ENCODE measurements at regions not wholly inside any gene's neighbourhood (a gene's known extent, or its start where the extent isn't known, plus 50 kb on each side); places are given as distances from the start of the nearest gene placed in this dataset.

DNA sequence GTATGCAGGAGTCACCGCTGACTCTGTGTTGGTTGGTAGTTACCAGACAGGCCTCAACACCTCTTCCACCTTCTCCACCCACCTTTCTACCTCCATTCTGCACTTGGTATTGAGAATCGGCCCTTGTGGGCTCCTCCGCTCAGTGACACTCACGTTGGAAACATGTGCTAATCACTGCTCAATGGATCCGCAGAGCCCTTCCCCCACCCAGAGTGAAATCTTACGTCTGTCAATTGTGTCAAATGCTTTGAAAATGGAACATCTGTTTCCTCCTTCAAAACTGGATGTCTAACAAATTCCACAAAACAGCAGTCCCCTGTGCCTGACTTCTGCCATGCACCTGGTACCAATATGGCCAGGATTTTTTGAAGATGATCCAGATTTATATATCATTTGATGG is 65.5 kb upstream of the NRIP1 start:
- Histone ChIP-seq H3K9me3 (ENCODE audit: low read depth, low read length) (no peaks in the 10 kb centered on the region), H3K36me3 (ENCODE audit: insufficient read depth, low read length) (no peaks in the 10 kb centered on the region), H3K27ac (no peak overlapping the region), H3K4me3 (no peak overlapping the region), H3K9ac (ENCODE audit: insufficient read length) (no peak overlapping the region)
- DNase-seq (ENCODE audit: low read depth, low spot score), result no peak
- TF ChIP-seq POLR2AphosphoS5 (IDR thresholded peaks at IDR 0.05; ENCODE audit: borderline replicate concordance, low read depth, low read length), result no peak
- TF ChIP-seq EZH2 (IDR thresholded peaks at IDR 0.05), result no peak
- TF ChIP-seq FOXP2 (optimal IDR thresholded peaks at IDR 0.05; ENCODE audit: control extremely low read depth, extremely low read length, insufficient read depth), result no peak

DNA sequence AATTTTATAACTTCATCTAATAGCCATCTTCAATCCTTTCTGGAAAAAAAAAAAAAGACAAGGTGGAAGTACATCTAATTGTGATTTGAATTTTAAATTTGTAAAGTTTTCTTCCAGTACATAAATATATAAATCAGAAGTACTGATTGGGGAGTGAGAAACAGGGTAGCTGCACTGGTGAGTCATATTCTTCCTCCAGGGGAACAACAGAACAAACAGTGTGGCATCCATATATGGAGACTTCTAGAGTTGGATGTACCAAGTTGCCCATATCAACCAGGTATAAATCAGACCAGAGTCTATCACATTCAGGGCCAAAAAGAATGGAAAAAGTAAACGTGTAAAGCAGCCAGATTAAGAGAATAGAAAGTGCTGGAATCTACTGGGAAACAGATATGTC is 66.0 kb upstream of the NRIP1 start:
- H3K9ac ChIP-seq (ENCODE audit: insufficient read length), result no peak overlapping the region
- no peak for TF ChIP-seq POLR2AphosphoS5 (IDR thresholded peaks at IDR 0.05; ENCODE audit: borderline replicate concordance, low read depth, low read length)
- H3K36me3 ChIP-seq (ENCODE audit: insufficient read depth, low read length), result no peaks in the 10 kb centered on the region
- no peak overlapping the region for H3K4me3 ChIP-seq
- DNase-seq (ENCODE audit: low read depth, low spot score), result no peak
- H3K27ac ChIP-seq, result no peak overlapping the region
- no peaks in the 10 kb centered on the region for H3K9me3 ChIP-seq (ENCODE audit: low read depth, low read length)

DNA sequence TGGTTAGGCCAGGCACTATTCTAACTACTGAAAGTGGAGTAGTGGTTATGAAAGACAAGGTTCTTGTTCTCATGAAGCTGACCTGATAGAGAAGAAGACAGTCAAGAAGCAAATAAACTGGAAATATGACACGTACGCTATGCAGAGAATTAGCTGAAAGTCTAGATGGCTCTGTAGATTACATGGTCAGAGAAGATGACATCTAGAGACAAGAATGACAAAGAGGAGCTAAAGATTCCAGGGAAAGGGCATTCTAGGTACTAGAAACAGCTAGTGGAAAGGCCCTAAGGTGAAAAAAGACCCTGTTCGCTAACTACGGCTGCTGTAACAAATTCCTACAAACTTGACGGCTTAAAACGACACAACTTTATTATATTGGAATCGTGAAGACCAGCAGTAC is 68.0 kb upstream of the NRIP1 start:
- DNase-seq (ENCODE audit: low read depth, low spot score), result no peak
- H3K9ac ChIP-seq (ENCODE audit: insufficient read length), result no peak overlapping the region
- TF ChIP-seq EZH2 (IDR thresholded peaks at IDR 0.05) (no peak), POLR2AphosphoS5 (IDR thresholded peaks at IDR 0.05; ENCODE audit: borderline replicate concordance, low read depth, low read length) (no peak), FOXP2 (optimal IDR thresholded peaks at IDR 0.05; ENCODE audit: control extremely low read depth, extremely low read length, insufficient read depth) (no peak)
- no peaks in the 10 kb centered on the region for H3K9me3 ChIP-seq (ENCODE audit: low read depth, low read length)
- H3K4me3 ChIP-seq, result no peak overlapping the region
- H3K27ac ChIP-seq, result no peak overlapping the region
- H3K36me3 ChIP-seq (ENCODE audit: insufficient read depth, low read length), result no peaks in the 10 kb centered on the region

DNA sequence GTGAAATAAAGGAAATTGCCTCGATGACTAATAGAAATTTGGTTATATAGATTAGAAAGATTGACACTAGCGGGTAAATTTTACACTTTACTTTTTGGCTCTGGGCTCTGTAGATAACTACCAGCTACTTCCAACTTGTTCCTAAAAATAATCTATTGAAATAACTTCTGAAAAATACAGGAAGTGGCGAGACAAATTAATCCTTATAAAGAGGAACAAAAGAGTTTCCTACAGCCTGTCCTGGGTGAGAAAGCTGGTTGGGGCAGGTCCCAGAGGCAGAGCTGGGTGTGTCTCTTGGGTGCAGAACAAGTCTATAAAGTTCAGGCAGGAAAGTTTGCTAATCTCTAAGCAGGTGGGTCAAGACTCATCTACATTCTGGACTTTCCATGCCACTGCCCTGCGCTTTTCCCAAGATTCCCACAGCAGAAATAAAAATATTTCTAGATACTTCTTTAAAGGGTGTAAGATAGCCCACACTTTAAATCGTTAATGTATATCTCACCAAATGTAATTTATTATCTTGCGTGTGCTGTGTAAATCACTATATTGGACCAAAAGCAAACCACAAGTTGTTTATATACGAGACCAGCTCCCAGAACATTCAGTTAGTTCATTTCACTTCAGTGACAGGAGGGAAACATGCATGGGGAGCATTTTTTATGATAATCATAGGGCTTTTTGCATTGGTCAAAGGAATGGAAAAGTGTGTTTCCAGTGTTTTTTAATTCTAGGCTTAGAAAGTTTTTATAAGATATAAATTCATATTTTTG is 70.1 kb upstream of the NRIP1 start:
- Histone ChIP-seq H3K9ac (ENCODE audit: insufficient read length) (no peak overlapping the region), H3K4me3 (no peak overlapping the region), H3K9me3 (ENCODE audit: low read depth, low read length) (no peaks in the 10 kb centered on the region), H3K36me3 (ENCODE audit: insufficient read depth, low read length) (no peaks in the 10 kb centered on the region), H3K27ac (no peak overlapping the region)
- no peak for TF ChIP-seq FOXP2 (optimal IDR thresholded peaks at IDR 0.05; ENCODE audit: control extremely low read depth, extremely low read length, insufficient read depth)
- TF ChIP-seq EZH2 (IDR thresholded peaks at IDR 0.05), result no peak
- TF ChIP-seq POLR2AphosphoS5 (IDR thresholded peaks at IDR 0.05; ENCODE audit: borderline replicate concordance, low read depth, low read length), result no peak
- DNase-seq (ENCODE audit: low read depth, low spot score), result no peak

DNA sequence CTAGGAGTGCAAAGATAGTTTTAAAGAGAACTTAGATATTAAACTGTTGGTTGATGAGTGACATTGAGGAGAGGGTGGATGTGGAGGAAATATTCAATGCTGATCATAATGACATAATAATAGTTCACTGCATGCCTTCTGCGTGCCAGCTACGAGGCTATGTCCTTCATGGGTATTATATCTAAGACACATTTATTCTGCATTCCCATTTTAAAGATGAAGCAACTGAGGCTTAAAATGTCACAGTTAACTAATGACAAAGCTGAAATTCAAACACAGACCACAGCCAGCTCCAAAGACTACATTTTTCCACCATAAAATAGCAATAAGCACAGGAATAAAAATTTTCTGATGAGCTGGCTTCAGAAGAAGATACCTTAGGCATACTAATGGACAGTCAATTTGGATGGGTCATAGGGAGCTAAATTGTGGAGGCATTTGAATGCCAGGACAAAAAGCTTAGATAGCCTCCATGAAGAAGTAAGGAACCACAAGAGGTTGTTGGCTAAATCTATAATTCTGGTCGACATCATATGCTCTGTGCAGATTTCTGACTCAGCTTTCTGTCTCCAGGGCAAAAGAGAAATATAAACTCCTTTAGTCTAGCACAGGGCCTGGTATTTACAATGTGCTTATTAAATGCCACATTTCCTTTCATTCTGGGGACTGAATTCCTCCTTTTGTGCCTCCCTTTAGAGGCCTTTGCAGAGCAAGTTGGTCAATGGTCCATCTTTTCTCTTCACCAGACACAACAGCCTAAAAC is 71.2 kb upstream of the NRIP1 start:
- Histone ChIP-seq H3K36me3 (ENCODE audit: insufficient read depth, low read length) (no peaks in the 10 kb centered on the region), H3K27ac (no peak overlapping the region), H3K4me3 (no peak overlapping the region), H3K9me3 (ENCODE audit: low read depth, low read length) (no peaks in the 10 kb centered on the region), H3K9ac (ENCODE audit: insufficient read length) (no peak overlapping the region)
- TF ChIP-seq EZH2 (IDR thresholded peaks at IDR 0.05), result no peak
- no peak for TF ChIP-seq FOXP2 (optimal IDR thresholded peaks at IDR 0.05; ENCODE audit: control extremely low read depth, extremely low read length, insufficient read depth)
- TF ChIP-seq POLR2AphosphoS5 (IDR thresholded peaks at IDR 0.05; ENCODE audit: borderline replicate concordance, low read depth, low read length), result no peak
- no peak for DNase-seq (ENCODE audit: low read depth, low spot score)

DNA sequence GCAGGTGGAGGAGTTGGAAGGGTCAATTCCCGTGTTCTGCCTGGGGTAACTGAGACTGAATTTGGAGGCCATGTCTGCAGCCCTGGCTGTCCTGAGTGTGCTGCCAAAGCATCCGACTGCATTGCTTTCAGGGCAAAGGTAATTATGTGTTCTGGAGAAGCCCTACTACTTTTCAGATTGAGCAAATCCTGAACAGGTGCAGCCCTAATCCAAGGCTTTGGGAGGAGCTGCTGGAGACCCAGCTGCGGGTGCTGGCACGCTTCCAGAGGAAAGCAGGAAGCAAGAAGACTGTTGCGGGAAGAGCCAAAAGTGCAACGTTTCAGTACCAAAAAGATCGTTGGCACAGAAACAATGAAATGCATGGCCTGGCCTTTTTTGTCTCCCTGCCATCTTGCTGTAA is 73.7 kb upstream of the NRIP1 start:
- Histone ChIP-seq H3K4me3 (no peak overlapping the region), H3K36me3 (ENCODE audit: insufficient read depth, low read length) (no peaks in the 10 kb centered on the region), H3K27ac (no peak overlapping the region), H3K9me3 (ENCODE audit: low read depth, low read length) (no peaks in the 10 kb centered on the region), H3K9ac (ENCODE audit: insufficient read length) (no peak overlapping the region)
- no peak for DNase-seq (ENCODE audit: low read depth, low spot score)
- no peak for TF ChIP-seq EZH2 (IDR thresholded peaks at IDR 0.05)
- no peak for TF ChIP-seq POLR2AphosphoS5 (IDR thresholded peaks at IDR 0.05; ENCODE audit: borderline replicate concordance, low read depth, low read length)
- TF ChIP-seq FOXP2 (optimal IDR thresholded peaks at IDR 0.05; ENCODE audit: control extremely low read depth, extremely low read length, insufficient read depth), result no peak

DNA sequence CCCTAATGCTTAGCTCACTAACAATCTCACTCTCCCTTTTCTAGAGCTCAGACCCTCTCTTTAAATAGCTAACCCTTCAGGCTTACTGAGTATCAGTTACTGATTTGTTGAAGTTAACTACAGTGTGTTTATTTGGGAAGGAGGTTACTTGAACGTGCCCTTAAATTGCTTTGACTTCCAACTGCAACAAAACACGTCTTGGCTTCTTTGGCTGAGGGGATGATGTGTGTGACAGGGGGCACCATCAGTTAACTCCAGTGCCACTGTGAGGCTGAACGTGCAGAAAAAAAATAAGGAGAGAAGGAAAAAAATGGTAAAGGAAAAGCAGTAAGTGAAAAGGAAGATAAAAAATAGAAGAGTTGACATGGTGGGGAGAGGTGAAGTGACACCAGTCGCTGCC is 75.1 kb upstream of the NRIP1 start:
- H3K9me3 ChIP-seq (ENCODE audit: low read depth, low read length), result no peaks in the 10 kb centered on the region
- no peaks in the 10 kb centered on the region for H3K36me3 ChIP-seq (ENCODE audit: insufficient read depth, low read length)
- no peak overlapping the region for H3K27ac ChIP-seq
- H3K4me3 ChIP-seq, result no peak overlapping the region
- DNase-seq (ENCODE audit: low read depth, low spot score), result no peak
- no peak overlapping the region for H3K9ac ChIP-seq (ENCODE audit: insufficient read length)
- TF ChIP-seq FOXP2 (optimal IDR thresholded peaks at IDR 0.05; ENCODE audit: control extremely low read depth, extremely low read length, insufficient read depth), result no peak
- TF ChIP-seq POLR2AphosphoS5 (IDR thresholded peaks at IDR 0.05; ENCODE audit: borderline replicate concordance, low read depth, low read length), result no peak
- TF ChIP-seq EZH2 (IDR thresholded peaks at IDR 0.05), result no peak

DNA sequence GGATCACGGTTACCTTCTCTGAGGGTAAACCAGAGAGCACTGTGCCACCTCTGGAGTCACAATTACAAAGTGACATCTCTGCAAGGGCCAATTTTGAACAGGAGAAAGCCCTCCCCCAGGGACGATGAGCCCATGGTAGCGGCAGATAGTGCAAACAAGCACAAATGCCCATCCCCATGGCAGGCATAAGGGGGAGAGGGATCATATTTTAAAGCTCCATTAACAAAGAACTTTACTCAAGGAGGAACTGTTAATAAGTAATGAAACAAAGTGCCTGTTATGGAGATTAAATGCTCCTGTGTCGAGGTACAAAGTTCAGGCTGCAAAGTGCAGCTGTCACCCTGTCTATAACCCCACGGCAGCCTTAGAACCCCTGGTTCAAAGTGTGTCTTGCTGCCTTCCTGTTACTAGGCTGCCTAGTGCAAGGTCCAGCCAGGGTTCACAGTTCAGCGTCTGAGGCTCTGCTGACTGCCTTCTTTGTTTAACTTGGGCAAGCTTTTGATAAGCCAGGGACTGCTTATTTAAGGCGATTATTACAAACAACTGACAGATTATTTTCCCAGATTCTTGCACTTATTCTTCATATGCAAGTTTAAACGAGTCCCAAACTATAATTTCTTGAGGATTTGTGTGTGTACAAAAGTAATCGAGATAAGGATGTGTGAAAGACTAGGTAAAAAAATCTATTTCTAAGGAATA is 75.7 kb upstream of the NRIP1 start:
- Histone ChIP-seq H3K9ac (ENCODE audit: insufficient read length) (no peak overlapping the region), H3K27ac (no peak overlapping the region), H3K9me3 (ENCODE audit: low read depth, low read length) (no peaks in the 10 kb centered on the region), H3K4me3 (no peak overlapping the region), H3K36me3 (ENCODE audit: insufficient read depth, low read length) (no peaks in the 10 kb centered on the region)
- TF ChIP-seq FOXP2 (optimal IDR thresholded peaks at IDR 0.05; ENCODE audit: control extremely low read depth, extremely low read length, insufficient read depth), result no peak
- no peak for TF ChIP-seq POLR2AphosphoS5 (IDR thresholded peaks at IDR 0.05; ENCODE audit: borderline replicate concordance, low read depth, low read length)
- no peak for DNase-seq (ENCODE audit: low read depth, low spot score)

All from SK-N-MC (cell line).